Fibroblast of skin of left biceps (primary cell): ENCODE measurements at regions not wholly inside any gene's neighbourhood (a gene's known extent, or its start where the extent isn't known, plus 50 kb on each side); places are given as distances from the start of the nearest gene placed in this dataset.
A peak's percentile ranks its signal among the peaks of the same experiment; 100 is the strongest.
"Not testable (repeated sequence)": the region's sequence is repeated elsewhere in the genome, so short reads cannot be mapped to it uniquely, and the experiment has no call there.

Experiments used
- DNase-seq, 2 experiments: peaks; one replicate each; pipeline ENCODE4 v3.0.0-alpha.2; 2013; ENCODE audit warnings: low read depth in 2 of 2

DNA sequence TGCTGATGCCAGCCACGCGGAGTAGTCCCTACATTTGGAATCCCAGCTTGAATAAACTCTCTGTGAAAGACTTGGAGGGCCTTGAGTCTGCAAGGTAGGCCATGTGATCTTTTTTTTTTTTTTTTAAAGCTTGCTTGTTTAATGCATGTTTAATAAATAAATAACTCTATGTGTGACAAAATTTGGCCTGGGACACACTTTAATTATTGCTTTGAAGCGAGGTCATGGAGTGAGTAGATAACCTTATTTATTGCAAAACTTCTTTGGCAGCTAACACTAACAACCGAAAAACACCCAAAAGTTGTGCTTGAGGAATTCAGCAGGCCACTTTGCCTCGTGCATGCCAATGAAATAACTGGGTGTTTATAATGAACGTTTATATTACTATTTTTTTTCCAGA lies 382.2 kb downstream of the FLRT2 start:
- no peak for DNase-seq

DNA sequence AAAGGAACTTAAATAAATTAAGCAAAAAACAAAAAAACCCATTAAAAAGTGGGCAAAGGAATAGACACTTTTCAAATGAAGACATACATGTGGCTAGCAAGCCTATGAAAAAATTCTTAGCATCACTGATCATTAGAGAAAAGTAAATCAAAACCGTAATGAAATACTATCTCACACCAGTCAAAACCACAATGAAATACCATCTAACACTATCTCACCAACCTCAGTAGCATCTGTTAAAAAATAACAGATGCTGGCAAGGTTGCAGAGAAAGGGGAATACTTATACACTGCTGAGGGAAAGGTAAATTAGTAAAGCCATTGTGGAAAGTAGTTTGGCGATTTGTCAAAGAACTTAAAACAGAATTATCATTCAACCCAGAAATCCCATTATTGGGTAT lies 381.1 kb downstream of the FLRT2 start:
- no peak for DNase-seq

DNA sequence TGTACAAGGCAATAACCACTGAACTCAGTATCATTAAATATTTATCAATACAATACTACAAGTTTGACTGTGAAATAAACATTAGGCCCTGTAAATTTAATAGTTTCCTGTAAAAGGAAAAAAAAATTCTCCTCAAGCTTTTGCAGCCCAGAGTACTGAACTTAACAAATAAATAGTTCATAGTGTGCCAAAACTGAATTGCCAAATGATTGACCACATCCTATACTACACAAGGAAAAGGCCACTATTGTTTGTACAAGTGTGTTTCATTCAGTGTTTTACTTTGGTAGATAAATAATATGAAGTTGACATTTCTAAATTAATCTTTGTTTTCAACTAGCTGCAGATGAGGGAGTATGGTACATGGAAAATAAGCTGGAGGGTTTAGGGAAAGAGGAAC lies 379.6 kb downstream of the FLRT2 start:
- no peak for DNase-seq

DNA sequence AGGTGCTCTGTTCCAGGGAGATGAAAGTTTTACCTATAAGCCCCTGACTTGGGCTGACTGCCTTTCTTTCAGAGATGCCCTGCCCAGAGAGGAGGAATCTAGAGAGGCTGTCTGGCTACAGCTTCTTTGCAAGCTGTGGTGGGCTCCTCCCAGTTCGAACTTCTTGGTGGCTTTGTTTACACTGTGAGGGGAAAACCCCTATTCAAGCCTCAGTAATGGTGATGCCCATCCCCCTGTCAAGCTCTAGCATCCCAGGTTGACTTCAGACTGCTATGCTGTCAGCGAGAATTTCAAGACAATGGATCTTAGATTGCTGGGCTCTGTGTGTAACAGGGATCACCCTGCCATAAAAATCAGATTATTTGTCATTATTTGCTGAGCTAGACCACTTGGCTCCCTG lies 377.6 kb downstream of the FLRT2 start:
- no peak for DNase-seq

DNA sequence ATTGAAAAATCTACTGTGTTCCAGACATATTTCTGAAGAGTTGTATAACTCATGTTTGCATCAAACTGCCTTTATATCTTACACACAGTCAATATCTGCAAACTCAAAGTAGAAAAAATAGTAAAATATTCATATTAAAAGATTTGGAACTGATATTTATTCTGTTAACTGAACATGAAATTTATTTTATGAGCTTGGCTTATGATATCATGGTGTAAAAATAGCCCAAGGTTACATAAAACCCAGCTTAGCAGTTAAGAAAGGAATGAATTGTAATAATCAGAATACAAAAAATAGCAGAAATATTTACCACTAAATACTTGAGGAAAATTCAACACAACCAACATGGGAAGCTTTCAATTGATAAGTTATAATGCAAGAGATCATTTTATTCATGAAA lies 367.9 kb downstream of the FLRT2 start:
- no peak for DNase-seq

DNA sequence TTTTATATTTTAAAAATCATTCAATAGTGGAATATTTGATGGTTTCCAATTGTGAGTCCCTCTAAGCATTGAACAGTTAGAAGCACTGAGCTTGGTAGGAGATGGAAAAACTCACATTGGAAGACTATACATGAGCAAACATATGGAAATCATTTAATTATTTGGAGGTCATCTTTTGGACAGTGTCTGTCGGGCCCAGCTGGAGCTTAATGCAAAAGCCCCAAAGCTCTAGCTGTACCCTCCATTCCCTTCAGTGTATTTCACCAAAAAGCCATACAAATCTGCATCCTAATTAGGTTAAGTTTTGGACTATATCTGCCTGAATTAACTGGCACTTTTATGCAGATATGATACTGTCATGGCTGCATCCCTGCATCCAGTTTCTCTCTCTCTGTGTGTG lies 365.7 kb downstream of the FLRT2 start:
- no peak for DNase-seq

DNA sequence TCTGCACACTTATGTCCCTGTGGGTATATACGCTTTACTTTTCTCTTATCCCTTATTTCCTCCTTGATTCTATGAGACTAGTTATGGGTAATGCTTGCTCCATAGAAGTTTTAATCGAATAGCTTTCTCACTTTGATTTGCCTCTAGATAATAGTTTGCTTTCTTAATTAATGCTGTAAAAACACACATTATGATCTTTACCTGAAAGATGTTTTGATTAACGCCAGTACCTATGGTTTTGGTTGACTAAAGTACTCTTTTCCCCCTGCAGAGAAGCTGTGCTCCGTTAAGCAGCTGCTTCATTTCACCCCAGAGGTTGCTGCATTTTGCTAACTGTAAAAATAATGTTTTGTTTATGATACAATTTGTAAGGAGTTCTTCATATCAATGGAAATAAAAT lies 362.3 kb downstream of the FLRT2 start:
- no peak for DNase-seq

DNA sequence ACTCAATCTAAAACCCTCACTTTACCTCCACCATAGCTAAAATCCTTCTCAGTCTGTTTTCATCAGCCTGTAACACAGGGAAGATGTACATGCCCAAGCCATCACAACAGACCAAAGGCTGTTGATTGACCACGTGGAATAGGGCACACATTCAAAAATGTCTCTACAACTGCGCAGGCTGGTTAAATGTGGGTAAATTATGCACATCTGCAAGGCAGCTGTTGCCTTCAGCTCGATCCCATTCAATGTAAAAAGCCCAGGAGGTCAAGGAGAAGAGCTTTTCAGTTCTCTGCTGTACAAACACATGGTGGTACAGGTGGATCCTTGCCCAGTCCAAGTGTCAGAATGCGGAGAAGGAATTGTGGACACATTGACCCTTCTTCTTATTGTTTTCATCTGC lies 354.0 kb downstream of the FLRT2 start:
- peak in 1 of 2 experiments; percentile 10 for DNase-seq

DNA sequence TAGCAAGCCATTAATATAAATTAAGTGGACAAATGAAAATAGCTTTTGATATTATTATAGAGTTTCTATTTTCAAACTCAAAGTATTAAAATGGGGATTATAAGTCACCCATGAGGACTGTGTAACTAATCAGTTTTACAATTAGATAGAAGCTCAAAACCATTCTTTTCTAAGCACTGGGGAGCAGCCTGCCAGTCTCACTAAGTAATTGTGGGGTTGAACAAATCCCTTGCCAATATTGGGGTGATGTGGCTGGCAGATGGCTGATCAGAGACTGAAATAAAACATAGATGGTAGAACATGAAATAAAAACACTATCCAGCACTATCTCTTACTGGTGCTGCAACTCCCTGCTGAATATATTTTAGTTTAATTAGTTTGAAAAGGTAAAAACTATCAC lies 353.2 kb downstream of the FLRT2 start:
- no peak for DNase-seq

DNA sequence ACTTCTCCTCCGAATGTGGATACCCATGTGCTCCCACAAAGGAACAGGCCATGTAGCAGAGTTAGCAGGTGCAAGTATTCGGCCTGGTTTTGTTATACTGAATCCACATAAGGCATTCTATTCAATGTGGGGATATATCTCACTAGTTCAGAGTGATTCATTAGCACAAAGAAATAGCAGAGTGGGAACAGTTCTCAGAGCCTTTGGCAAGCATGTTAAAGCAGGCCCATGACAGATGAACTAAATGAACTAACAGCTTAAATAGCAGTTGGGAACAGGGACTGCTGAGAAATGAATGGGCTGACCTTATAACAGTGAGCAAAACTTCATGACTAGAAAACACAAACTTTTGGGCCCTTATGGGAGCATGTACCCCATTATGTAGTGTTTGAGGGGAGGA lies 352.0 kb downstream of the FLRT2 start:
- DNase-seq = no peak

DNA sequence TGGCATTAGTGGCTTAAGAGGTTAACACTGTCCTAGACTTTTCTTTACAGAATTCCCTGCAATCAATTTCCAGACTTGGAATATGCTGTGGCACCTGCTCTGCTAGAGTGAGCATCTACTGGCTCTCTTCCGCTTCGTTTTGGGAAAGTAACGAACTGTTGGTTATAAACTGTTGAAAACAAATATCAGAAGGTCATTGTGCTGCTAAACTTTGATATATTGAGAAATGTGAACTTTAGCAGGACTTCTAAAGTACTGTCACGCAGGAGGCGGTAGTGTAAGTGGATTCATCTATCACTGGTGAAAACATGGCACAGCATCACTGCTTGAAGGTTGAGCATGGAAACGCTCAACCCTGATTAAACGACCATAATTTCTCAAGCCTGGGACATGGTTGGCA lies 348.9 kb downstream of the FLRT2 start:
- DNase-seq = no peak

DNA sequence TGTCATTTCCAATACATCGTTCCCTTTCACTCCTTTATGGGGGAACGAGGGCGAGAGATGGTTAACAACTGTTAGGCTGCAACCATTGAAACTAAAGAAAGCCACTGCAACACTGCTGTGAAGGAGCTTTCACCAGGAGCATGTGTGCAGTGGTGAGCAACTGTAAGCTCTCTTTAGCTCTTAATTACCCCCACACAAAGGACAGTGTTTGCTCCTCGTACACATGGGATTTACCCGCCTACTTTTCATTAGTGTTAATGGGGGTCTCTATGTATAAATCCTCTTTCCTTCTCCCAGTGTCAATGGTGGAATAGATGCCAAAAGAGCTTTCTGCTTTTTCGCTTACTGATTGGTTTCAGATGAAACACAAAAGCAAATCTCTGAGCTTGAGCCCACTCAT lies 343.1 kb downstream of the FLRT2 start:
- no peak for DNase-seq

DNA sequence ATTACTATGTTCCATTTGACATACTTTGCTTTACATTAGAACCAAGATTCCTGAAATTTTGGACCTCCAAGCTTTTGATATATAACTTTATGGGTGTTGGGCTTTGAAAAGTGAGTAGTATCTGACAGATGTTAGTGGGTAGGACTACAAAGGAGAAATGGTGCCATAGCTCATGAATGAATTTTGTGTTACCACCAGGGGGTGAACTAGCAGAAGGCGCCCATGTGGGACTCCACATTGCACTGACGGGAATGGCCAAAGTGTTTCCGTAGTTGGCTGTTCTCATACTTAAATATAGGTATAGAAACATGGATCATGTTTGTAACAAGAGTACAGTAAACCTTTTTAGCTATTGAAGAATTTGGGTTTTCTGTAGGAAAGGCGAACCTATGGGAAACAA lies 337.5 kb downstream of the FLRT2 start:
- DNase-seq = no peak

DNA sequence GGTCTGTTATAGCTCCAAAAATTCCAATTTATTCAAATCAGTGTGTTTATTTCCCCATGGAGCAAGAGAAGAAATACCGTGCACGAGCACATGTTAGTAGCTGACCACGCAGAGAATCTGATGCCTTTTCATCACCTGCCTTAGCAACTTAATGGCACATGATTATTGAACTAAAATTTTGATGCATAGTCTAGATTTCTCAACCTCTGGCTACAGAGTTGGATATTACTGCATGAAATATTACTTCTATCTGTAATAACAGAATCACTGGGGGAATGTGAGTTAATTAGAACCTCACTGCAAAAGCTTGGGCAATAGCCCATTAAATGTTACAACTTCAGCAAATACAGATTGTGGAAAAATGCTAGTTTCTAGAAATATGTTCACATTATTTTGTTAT lies 335.8 kb downstream of the FLRT2 start:
- DNase-seq = peak; percentile 51 to 60

DNA sequence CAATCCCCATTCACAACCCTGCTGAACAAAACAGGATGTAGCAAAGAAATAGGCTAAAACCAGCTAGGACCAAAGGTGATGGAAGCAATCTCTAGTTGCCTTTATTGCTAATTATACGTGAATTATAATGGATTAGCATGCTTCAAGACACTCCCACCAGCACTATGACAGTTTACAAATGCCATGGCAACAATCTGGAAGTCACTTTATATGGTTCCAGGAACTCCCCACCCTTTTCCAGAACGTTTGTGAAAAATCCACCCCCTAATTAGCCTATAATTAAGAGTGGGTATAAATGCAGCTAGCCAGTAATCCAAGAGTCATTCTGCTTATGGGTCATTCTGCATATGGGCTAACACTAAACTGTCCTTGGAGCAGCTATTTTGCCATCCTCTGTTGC lies 328.7 kb downstream of the FLRT2 start:
- DNase-seq = no peak

DNA sequence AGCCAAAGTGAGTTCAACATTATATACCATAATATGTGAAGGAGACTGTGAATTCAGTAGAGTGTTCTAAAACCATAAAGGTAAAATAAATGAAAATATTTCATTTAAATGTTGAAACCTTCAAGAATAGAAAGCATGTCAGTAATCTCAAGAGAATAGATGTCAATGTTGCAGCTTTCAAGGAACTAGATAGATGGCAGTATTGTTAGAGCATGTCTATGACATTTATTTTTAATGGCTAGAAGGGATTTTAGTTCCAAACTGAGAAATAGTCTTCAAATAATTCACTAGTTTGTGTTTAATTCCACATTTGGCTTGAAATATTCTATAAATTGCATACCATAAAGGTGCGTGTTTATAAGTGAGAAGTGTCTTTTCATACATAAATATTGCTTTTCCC lies 326.5 kb downstream of the FLRT2 start:
- DNase-seq = no peak

DNA sequence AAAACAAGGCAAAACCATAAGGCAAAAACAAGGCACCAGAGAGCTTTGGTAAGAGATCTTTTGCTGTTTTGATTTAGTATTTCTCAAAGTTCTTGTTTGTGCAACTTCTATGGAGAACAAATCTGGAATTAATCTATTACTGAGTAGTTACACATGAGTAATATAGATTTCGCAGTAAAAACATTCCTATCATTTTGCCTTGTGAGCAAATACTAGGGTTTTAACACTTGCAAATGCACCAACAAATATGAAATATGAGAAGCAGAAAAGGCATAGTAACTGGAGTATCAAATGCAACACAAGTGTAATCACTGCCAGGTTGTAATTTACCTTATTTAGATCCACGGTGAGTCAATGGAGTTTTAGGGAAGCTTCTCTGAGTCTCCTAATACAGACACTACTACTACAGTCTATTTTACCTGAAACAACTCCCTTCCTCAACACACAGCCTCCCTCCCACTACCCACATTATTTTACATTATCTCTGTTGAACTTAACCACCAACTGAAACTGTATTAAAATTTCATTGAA lies 324.1 kb downstream of the FLRT2 start:
- DNase-seq = peak; percentile 83 to 88

DNA sequence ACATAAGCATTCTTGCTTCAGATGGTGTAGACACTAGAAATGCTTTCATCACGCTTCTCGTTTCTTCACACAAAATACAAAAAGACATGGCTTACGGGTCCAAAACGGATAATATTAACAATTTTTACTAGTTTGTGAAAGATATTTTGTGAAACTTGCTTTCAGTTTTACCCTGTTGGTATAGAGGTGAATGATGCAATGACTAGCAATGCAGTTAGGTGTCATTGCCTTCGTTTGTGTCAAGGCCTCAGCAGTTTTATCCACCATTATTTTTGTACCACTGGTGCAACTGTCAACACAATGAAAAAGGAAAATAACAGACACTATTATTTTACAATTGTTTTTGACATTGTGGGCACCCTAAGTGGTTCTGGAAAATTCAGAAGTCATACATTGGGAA lies 323.0 kb downstream of the FLRT2 start:
- peak in 1 of 2 experiments; percentile 7 for DNase-seq

DNA sequence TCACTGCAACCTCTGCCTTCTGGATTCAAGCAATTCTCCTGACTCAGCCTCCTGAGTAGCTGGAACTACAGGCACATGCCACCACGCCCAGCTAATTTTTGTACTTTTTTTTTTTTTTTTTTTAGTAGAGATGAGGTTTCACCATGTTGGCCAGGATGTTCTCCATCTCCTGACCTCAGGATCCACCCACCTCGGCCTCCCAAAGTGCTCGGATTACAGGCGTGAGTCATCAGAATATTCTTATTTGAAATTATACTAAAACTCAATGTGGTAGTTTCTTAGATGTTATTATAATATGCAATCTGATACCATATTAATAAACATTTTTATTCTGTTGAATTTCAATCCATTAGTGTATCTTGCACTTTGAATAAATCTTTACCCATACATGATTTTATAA lies 322.2 kb downstream of the FLRT2 start:
- not testable (repeated sequence) for DNase-seq

DNA sequence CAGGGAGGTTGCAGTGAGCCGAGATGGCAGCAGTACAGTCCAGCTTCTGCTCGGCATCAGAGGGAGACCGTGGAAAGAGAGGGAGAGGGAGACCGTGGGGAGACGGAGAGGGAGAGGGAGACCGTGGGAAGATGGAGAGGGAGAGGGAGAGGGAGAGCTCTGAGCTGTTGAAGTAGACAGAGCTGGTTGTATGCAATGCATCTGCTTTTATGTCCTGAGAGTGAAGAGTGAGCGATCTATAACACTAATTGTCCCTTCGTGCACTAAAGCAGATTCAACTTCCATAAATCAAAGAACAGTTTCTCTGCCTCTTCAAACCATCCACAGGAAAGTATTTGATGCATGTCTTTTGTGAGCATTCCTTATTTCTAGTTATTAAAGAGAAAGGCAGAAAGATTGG lies 300.6 kb downstream of the FLRT2 start:
- not testable (repeated sequence) for DNase-seq

DNA sequence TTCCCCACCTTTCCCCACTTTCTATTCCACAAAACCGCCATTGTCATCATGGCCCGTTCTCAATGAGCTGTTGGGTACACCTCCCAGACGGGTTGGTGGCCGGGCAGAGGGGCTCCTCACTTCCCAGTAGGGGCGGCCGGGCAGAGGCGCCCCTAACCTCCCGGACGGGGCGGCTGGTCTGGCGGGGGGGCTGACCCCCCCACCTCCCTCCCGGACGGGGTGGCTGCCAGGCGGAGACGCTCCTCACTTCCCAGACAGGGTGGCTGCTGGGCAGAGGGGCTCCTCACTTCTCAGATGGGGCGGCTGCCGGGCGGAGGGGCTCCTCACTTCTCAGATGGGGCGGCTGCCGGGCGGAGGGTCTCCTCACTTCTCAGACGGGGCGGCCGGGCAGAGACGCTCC lies 299.7 kb downstream of the FLRT2 start:
- DNase-seq = not testable (repeated sequence)

DNA sequence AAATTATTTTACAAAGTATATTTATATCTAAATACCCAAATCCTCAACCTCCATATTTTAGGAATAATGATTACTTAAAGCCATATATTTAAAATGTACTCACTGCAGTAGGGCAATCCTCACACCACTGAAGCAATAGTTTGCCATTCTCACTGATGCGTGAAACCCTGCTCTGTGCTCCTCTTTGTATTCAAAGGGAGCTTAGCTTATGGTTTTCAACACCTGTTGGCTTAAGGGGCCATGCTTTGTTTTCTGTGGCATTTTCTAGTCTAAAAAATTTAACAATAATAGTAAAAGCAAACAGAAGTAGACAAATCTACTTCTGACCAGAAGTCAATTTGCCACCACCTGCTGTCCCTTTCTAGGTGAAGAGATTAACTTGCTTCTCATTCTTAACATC lies 294.6 kb downstream of the FLRT2 start:
- no peak for DNase-seq

DNA sequence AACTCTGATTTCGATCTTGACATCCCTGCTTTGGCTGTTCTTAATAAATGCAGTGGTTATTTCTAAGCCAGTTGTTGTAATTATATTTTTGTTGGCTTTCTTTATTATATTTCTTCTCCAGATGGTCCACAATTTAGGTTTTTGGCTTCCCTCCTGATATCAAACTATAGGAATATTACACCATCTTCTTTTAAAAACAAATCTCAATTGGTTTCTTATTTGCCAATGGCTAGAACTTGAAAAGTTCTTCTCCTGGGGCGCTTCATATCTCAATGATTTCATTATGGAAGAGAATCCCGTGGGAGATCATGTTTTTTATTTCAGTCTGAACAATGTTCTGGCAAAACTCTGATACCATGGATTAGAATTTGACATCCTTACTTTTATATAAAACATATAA lies 292.3 kb downstream of the FLRT2 start:
- DNase-seq = no peak

DNA sequence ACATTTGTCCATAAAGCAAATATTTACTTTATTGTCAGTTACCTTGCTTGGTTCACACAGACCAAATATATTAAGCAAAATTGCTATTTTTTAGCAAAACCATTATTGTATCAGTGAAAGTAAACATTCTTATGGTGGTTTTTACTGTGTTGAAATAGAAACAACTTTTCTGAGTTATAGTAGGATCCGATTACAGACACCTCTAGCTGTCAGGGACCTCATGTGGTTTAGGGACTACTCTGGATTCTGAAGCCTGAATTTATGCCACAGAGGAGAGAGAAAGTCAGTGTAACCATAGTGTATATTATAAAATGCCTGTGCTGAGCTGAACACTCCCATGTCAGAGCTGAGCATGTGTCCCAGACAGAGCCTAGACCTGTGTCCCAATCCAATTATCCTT lies 287.5 kb downstream of the FLRT2 start:
- DNase-seq = no peak

DNA sequence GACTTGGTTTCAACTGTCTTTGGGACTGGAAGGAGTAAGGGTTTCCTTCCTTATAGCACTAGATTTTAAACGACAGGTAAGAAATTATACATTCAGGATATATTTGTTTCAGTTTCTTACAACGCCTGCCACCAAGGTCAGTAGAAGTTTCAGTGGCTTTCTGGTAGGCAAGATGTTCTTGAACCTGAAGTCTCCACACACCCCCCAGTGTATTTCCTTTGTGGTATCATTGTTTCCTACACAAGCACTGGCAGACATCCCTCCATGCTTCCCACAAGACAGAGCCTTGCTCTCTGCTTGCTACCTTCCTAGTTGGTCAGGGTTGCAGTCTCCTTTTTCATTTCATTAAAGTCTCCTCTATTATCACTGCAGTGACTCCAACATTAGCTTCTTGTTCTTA lies 283.1 kb downstream of the FLRT2 start:
- DNase-seq = no peak
